Fibroblast of the conjunctiva (primary cell): ENCODE measurements at regions not wholly inside any gene's neighbourhood (a gene's known extent, or its start where the extent isn't known, plus 50 kb on each side); places are given as distances from the start of the nearest gene placed in this dataset.
"Not testable (repeated sequence)": the region's sequence is repeated elsewhere in the genome, so short reads cannot be mapped to it uniquely, and the experiment has no call there.

ENCODE experiments used
- DNase-seq: peaks from one replicate; pipeline ENCODE4 v3.0.0-alpha.2; 2010; ENCODE audit warnings: low read depth

- DNase-seq = no peak
These were observed 174.5 kb downstream of the CD83 start for GRCh38 chr6:14292119-14292518.

DNA sequence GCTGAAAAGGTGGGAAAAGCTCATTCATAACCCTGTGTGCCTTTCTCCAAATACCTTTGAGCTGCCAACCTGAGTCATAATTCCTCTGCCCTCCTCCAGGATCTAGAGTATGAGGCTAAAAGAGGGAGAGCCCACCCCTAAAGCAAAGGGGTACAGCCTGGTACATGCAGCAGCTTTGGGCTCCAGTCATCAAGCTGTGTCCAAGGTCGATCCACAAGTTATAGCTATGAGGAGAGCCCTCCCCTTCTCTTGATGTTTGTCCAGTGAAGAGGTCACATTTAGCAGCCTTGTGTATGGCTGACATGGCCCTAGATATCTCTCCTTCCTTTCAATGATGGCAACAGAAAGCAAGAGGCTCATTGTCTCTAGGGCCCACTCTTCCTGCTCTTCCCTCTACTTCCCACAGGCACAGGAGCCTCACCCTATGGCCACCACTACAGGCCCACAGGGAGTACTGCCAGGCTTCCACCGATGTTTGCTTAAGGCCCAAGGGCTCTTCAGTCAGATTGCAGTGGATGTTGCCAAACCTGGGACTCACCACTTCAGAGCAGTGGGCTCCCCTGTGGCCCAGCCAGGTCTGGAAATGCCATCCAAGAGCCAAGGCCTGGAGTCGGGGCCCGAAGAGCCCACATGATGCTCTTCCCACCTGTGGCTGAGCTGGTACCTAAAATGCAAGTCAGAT is 176.8 kb downstream of the CD83 start:
- no peak for DNase-seq

DNA sequence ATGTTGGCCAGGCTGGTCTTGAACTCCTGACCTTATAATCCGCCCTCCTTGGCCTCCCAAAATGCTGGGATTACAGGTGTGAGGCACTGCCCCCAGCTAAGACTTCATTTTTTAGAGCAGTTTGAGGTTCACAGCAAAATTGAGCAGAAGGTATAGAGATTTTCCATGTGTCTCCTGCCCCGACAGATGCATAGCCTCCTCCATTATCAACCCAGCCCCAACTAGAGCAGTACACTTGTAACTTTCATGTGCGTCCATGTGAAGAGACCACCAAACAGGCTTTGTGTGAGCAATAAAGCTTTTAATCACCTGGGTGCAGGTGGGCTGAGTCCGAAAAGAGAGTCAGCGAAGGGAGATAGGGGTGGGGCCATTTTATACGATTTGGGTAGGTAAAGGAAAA is 179.1 kb downstream of the CD83 start:
- DNase-seq = not testable (repeated sequence)

DNA sequence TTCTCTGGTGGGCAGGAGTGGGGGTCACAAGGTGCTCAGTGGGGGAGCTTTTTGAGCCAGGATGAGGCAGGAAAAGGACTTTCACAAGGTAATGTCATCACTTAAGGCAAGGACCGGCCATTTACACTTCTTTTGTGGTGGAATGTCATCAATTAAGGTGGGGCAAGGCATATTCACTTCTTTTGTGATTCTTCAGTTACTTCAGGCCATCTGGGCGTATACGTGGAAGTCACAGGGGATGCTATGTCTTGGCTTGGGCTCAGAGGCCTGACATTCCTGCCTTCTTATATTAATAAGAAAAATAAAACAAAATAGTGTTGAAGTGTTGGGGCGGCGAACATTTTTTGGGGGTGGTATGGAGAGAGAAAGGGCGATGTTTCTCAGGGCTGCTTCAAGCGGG is 179.5 kb downstream of the CD83 start:
- DNase-seq = not testable (repeated sequence)

DNA sequence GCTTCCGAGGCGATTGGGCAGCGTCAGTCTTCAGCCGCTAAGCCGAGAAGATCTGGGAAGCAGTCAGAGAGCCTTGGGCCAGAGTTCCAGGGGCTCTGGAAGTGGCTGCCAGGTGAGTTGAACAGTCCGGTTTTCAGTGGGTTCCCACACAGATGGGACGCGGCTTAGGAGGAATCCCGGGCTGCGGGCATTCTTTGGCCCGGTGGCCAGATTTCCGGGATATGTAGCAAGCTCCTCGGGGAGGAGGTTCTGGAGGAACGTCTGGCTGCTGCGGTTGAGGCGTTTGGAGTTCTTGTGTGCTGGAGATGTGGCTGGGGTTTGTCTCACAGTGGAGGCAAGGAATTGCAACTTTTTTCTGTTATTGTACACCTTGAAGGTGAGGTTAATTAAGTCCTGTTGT is 182.6 kb downstream of the CD83 start:
- DNase-seq = not testable (repeated sequence)

- not testable (repeated sequence) for DNase-seq
These were observed 183.1 kb downstream of the CD83 start for GRCh38 chr6:14300721-14301120.

DNA sequence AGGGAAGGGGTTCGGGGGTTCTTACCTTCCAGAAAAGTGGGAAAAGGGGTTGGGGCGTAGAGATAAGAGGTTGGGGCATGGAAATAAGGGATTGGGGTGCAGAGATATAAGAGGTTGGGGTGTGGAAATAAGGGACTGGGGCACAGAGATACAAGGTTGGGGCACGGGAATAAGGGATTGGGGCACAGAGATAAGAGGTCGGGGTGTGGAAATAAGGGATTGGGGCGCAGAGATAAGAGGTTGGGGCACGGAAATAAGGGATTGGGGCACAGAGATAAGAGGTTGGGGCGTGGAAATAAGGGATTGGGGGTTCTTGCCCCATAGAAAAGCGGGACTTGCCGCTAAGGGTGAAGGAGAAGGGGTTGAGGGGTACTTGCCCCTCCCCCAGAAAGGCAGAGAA is 183.9 kb downstream of the CD83 start:
- DNase-seq = not testable (repeated sequence)

- no peak for DNase-seq
These were observed 187.6 kb downstream of the CD83 start for GRCh38 chr6:14305131-14305530.

- no peak for DNase-seq
These were observed 188.1 kb downstream of the CD83 start for GRCh38 chr6:14305624-14306023.

- no peak for DNase-seq
These were observed 188.8 kb downstream of the CD83 start for GRCh38 chr6:14306151-14306906.

DNA sequence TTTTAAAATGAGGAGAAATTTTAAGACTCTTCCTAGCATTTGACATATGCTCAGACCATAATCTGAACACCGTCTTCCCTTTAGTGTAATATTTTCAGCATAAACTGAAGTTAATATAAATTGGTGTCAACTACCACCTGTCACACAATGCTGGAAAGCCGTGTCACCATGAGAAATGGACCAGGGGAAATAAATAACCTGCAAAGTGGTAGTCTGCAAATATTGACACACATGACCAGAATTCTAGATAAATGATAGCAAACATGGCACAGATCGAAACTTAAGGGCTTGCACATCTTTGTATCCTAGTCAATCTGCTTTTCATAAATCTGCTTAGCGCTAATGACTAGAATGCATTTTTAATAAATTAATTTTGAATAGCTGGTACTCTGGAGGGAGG is 191.9 kb downstream of the CD83 start:
- DNase-seq = no peak

DNA sequence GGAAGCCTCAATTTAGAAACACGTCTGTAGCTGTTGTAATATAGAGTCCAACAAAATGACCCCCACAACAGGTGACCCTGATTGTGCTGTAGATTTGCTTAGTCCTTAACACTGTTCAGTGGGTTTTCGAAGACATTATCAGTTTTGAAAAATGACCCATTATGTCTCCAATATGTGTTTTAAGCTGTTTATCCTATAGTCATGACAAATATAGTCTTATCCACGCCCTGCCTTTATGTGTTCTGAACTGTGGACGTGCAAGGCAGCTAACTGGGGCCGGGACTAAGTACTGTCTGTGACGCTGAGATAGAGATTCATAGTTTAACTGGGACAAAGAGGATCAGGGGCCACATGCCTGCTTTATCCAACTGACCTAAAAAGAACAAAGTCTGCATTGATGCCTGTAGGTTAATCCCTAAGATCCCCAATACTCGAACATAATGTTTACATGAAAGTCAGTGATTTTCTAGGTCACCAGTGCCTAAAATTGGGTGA is 192.4 kb downstream of the CD83 start:
- no peak for DNase-seq

DNA sequence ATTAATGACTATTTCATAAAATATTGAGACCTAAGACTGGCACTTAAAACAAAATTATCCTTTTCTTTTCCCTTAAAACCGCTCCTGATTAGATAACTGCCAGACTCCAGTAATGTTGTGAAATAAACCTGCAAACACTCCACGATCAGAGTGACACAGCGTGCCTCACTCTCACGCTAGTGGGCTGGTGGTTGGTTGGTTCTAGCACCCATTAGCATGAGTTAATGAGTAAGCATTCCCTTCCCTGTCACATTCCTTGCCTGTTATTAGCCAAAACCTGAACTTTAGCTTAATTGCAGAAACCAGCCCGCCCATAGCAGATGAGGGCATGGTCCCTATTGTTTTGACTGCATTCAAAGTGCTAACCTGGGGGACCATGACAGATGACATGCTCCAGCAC is 193.4 kb downstream of the CD83 start:
- no peak for DNase-seq

- no peak for DNase-seq
These were observed 195.0 kb downstream of the CD83 start for GRCh38 chr6:14312587-14312986.

DNA sequence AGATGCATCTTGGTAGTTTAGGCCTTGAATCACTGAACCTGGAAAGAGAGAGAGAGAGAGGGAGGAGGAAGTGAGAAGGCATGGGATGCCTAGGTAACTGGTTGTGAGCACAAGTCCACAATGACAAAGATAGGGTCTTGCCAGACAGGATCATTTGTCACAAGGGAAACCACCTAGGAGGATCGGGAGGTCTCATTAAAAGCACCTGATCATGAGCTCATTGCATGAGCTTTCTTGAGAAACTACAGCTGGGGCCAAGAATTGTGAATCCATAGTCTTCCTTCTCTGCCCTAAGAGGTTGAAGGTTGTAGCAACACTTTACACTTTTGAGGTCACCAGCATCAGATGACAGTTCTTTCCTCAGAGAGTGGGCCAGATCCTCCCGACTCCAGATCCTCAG is 195.7 kb downstream of the CD83 start:
- no peak for DNase-seq

GRCh38 chr6:14315353-14315752 is 197.8 kb downstream of the CD83 start:
- no peak for DNase-seq

DNA sequence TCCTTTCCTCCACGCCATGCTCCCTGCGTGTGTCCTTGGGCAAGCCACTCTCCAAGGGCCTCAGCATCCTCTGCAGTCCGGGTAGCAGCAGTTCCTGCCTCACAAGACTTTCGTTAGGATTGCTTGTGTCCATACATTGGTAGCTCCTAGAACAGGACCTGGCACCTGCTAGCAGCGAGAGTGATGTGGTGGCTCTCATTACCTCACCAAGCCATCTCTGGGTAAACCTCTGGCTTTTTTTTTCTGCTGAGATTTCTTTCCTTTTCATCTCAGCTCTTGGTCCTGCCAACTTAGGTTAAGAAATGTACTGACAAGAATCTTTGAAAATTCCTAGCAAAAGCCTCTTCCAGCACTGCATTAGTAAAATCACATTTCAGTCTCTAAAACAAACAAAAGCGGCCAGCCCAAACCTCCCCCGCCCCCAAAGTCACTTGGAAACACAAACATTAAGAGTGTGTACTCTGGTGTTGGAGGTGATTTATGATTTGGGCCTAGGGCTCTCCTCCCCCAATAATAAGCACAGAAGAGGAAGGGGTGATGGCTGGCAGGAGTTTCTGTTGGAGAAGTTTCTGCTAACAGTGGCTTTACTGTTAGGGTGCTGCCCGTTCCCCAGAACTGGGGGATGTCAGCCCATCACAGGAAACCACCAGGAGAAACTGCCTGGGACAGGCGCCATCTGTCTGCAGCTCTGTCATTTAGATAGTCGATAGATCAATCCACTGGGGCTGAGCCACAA is 199.2 kb downstream of the CD83 start:
- DNase-seq = no peak

GRCh38 chr6:14317387-14317970 is 199.9 kb downstream of the CD83 start:
- no peak for DNase-seq

GRCh38 chr6:14320332-14320731 is 202.8 kb downstream of the CD83 start:
- no peak for DNase-seq

DNA sequence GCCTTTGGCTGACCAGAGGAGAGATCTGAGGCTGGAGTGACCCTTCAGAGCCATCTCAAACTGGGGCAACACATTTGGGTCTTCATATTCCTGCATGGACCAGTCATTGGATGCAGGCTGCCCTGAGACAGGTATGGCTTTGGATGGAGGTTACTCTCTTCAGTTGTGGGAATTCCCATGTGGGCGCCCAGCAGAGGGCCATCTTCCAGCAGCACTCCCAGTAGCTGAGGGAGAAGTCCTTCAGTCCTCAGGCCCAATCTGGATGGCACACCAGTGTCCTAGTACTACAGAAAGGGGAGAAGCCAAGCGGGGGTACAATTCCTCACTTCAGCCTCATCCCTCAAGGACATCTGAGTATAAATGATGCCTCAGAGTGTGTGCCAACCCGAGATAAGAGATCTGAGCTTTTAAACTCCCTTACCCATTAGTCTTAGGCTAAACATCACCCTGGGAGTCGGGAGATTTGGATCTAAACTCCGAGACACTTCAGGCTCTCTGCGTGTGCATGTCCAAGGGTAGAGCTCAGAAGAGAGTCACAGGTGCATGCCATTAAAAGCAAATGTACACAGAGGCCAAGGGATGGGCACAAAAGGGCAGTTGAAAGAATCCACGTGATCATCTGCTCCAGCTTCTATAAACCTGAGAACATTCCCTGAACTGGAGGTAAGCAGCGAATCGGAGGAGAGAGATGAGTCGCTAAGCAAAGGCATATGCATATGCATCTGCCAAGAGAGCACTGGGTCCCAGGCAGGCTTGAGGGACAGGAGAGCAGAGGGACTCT is 204.6 kb downstream of the CD83 start:
- no peak for DNase-seq

DNA sequence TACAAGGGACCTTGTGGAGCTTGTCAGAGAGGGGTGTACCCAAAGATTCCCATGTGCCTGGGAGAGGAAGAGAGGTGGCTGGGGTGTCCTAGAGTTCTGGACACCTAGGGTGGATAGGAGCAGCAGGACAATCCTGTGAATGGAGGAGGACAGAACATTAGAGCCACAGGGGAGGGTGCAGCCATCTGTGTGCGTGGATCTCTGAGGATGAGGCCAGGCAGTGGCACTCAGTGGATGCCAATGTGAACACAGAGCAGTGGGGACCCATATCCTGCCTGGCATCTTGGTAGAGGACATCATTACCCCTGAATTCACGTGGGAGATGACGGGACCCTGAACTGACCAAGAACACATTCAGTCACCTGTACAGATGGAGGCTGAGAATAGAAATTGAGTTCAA is 205.3 kb downstream of the CD83 start:
- no peak for DNase-seq

GRCh38 chr6:14326774-14327173 is 209.2 kb downstream of the CD83 start:
- no peak for DNase-seq
